IPS-18a (cell line): ENCODE measurements at regions not wholly inside any gene's neighbourhood (a gene's known extent, or its start where the extent isn't known, plus 50 kb on each side); places are given as distances from the start of the nearest gene placed in this dataset.
"Not testable (repeated sequence)": the region's sequence is repeated elsewhere in the genome, so short reads cannot be mapped to it uniquely, and the experiment has no call there.

Experiments used
- H3K27ac ChIP-seq: one replicate; pipeline ENCODE4 v1.5.1; 2013; ENCODE audit warnings: low read length
- H3K27me3 ChIP-seq: one replicate; pipeline ENCODE4 v1.6.1; 2013; ENCODE audit warnings: mild to moderate bottlenecking, low read length; ENCODE audit not compliant: control insufficient read depth, insufficient read depth
- H3K36me3 ChIP-seq: one replicate; pipeline ENCODE4 v1.6.1; 2013; ENCODE audit warnings: low read depth, low read length; ENCODE audit not compliant: control insufficient read depth
- H3K4me1 ChIP-seq: one replicate; pipeline ENCODE4 v1.6.1; 2013; ENCODE audit warnings: low read depth, low read length; ENCODE audit not compliant: control insufficient read depth
- H3K4me3 ChIP-seq: one replicate; pipeline ENCODE4 v1.5.1; 2013; ENCODE audit warnings: low read length
- H3K9ac ChIP-seq: one replicate; pipeline ENCODE4 v1.6.1; 2013; ENCODE audit warnings: mild to moderate bottlenecking, low read length, moderate library complexity
- H3K9me3 ChIP-seq: one replicate; pipeline ENCODE4 v1.6.1; 2013; ENCODE audit warnings: low read depth, low read length; ENCODE audit not compliant: control insufficient read depth

DNA sequence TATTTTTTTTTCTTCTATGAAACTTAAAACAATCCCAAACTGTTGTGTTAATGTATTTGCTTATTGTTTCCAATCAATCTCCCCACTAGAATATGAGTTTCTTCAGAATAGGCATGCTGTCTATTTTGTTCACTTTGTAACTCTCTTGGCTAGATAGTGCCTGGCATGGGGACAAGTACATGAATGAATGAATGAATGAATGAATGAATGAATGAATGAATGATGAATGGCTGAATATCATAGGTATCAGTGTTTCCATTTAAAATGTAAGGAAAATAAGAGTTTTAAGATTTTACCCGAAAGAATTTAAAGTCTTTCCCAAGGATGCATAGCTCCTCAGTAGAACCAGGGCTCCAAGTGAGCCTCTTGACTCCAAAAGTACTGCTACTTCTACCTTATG is 294.9 kb upstream of the GADL1 start:
- Histone ChIP-seq H3K4me1 (no peaks in the 10 kb centered on the region), H3K9me3 (no peaks in the 10 kb centered on the region), H3K9ac (no peak overlapping the region), H3K36me3 (no peaks in the 10 kb centered on the region), H3K27ac (no peak overlapping the region), H3K4me3 (no peak overlapping the region), H3K27me3 (no peaks in the 10 kb centered on the region)

DNA sequence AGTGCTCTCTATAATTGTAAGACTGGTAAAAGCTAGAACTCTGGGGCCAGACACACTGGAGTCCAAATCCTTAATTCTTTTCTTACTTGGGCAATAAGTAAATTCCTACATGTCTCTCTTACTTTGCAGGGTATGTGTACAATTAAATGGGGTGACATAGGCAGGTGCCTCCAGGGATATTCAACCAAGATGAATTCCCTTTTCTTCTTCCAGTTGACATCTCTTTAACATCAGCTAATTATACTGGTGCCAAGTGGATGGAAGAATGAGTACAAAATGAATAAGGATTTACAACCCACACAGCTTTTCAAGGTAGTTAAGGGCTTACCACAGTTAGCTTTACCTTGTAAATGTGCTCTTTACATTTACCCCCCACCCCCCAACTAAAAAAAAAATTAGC is 295.5 kb upstream of the GADL1 start:
- H3K27me3 ChIP-seq: no peaks in the 10 kb centered on the region
- H3K4me3 ChIP-seq: no peak overlapping the region
- H3K4me1 ChIP-seq: no peaks in the 10 kb centered on the region
- no peak overlapping the region for H3K9ac ChIP-seq
- no peak overlapping the region for H3K27ac ChIP-seq
- H3K36me3 ChIP-seq: no peaks in the 10 kb centered on the region
- no peaks in the 10 kb centered on the region for H3K9me3 ChIP-seq

DNA sequence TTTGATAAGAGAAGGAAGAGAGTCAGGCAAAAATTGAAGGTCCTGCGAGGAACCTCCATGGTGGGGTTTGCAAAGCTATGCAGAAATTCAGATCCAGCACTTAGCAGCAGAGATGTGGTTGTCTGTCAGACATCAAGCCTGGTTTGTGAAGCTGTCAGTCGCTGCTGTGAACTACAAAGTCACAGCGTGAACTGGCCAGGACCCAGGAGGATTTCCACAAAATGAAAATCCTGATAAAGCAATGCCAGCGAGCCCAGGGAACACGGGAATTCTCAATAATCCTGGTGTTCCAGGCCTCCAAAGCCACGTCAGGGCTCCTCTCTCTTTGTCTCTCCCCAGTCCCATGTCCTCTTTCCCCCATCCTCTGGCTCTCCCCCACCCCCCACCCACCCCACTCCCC is 296.9 kb upstream of the GADL1 start:
- Histone ChIP-seq H3K9me3 (no peaks in the 10 kb centered on the region), H3K27ac (no peak overlapping the region), H3K36me3 (no peaks in the 10 kb centered on the region), H3K9ac (no peak overlapping the region), H3K4me3 (no peak overlapping the region), H3K4me1 (peaks cover 4% of the 10 kb centered on the region), H3K27me3 (no peaks in the 10 kb centered on the region)

DNA sequence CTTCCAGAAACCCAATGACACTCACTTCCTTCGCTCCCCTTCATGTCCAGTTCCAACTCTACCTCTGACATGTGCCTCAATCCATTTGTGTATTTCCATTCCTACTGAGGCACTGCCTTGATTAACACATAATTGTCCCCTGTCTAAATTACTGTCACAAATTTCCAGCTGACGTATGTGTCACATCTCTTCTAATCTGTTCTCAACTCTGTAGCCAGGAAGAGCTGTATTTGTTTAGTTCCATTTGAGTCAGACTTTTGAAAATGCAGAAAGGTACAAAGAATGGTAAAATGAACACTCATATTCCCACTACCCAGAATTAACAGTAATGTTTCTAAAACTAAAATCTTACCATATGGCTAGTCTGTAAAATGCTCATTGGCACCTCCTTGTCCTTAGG is 299.0 kb upstream of the GADL1 start:
- no peaks in the 10 kb centered on the region for H3K36me3 ChIP-seq
- H3K27me3 ChIP-seq: peaks cover 6% of the 10 kb centered on the region
- H3K4me3 ChIP-seq: no peak overlapping the region
- no peaks in the 10 kb centered on the region for H3K9me3 ChIP-seq
- no peak overlapping the region for H3K9ac ChIP-seq
- no peak overlapping the region for H3K27ac ChIP-seq
- peaks cover 16% of the 10 kb centered on the region for H3K4me1 ChIP-seq

DNA sequence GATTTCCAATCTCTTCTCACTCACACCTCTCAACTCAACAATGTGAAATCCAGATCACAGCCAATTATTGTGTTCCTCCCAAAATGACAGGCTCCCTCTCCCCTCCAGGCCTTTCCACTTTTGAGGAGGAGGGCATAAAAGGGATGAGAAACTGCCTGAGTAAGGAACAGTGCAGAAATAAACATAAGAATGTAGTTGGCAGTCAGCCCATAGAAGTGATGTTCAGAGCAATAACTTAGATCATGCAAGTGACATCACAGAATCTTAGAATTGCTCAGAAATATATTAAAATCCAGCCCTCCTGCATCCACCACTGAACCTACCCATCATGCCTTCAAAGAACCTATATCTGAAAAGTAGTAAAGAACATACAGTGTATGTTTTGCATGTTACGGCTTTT is 299.4 kb upstream of the GADL1 start:
- peaks cover 6% of the 10 kb centered on the region for H3K27me3 ChIP-seq
- peaks cover 16% of the 10 kb centered on the region for H3K4me1 ChIP-seq
- H3K36me3 ChIP-seq: no peaks in the 10 kb centered on the region
- H3K9ac ChIP-seq: no peak overlapping the region
- H3K9me3 ChIP-seq: no peaks in the 10 kb centered on the region
- H3K27ac ChIP-seq: no peak overlapping the region
- no peak overlapping the region for H3K4me3 ChIP-seq

DNA sequence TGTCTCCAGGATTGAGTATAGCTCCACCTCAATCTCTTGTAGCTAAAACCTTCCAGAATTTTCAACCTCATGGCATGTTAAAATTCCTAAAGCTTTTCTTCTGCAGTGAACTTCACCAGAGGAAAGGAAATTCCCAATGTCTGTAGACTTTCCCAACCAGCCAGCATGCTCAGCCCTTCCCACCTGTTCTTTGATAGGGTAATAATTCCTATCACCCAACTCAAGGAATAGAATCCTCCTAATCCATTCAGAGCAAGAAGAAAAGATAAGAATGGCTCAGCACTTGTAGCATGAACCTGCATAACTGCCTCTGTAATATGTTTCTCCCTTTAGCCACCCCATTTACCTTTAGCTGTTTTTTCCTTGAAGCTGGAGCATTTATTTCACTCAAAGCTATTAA is 301.8 kb upstream of the GADL1 start:
- peaks cover 16% of the 10 kb centered on the region for H3K4me1 ChIP-seq
- H3K4me3 ChIP-seq: no peak overlapping the region
- no peaks in the 10 kb centered on the region for H3K9me3 ChIP-seq
- H3K27me3 ChIP-seq: peaks cover 6% of the 10 kb centered on the region
- H3K27ac ChIP-seq: no peak overlapping the region
- H3K36me3 ChIP-seq: no peaks in the 10 kb centered on the region
- H3K9ac ChIP-seq: no peak overlapping the region

DNA sequence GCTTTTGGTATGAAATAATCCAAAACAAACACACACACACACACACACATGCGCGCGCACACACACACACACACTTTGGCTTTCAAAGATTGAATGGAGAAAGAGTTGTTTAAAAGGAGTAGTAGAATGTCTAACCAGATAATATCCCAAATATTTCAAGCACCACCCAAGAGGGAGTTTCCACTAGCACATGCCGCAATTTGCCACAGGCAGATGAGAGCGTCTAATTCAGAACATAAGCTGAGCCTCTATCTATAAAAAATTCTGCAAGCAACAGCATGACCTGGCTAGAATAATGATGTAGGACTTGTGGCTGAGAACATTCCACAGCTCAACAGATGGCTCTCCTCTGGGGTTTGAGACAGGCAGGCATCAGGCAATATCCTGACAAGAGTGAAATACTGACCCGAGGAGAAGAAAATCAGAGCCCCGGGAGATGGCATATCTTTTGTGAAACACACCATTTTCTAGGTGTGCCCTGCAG is 302.5 kb upstream of the GADL1 start:
- Histone ChIP-seq H3K9ac (no peak overlapping the region), H3K4me3 (no peak overlapping the region), H3K27me3 (peaks cover 6% of the 10 kb centered on the region), H3K9me3 (no peaks in the 10 kb centered on the region), H3K36me3 (no peaks in the 10 kb centered on the region), H3K4me1 (peaks cover 16% of the 10 kb centered on the region), H3K27ac (no peak overlapping the region)

DNA sequence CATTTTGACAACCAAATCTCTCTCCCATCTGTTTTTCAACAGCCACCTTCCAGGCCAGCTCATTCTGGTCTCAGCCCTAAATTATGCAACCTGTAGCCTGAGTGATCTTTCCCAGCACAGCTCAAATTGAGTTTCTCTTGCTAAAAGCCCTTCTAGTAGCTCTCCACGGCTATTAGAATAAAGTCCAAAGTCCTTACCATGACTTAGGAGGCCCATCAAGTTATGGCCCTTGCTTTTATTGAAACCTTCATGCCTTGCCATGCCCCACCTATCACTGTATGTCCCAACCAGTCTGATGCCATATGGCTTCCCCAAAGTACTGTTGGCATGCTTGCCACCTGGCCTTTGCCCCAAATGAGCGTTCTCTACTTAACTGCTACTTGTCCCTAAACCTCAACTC is 303.5 kb upstream of the GADL1 start:
- H3K27ac ChIP-seq: no peak overlapping the region

DNA sequence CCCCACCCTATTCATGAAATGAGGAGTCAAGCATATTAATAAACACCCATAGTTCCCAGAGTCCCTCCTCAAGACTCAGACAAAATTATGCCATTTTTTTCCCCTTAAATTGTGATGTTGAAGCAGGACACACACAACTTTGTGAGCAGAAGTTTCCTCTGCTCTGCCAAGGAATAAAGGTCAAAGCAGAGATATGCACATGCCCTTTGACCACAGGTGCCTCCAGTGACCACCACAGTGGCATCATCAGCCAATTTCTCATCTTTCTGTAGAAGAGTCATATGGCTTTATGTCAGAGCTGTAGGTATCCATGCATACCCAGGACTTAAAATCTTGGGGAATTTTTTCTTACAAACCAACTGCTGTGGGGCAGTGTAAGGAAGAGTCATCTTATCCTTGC is 304.4 kb upstream of the GADL1 start:
- Histone ChIP-seq H3K9ac (no peak overlapping the region), H3K9me3 (no peaks in the 10 kb centered on the region), H3K27ac (no peak overlapping the region), H3K27me3 (peaks cover 6% of the 10 kb centered on the region), H3K4me3 (no peak overlapping the region), H3K4me1 (peaks cover 16% of the 10 kb centered on the region), H3K36me3 (no peaks in the 10 kb centered on the region)

More for the DNA sequence above, 303.5 kb upstream of the GADL1 start:
- H3K9me3 ChIP-seq: no peaks in the 10 kb centered on the region
- H3K36me3 ChIP-seq: no peaks in the 10 kb centered on the region
- peaks cover 6% of the 10 kb centered on the region for H3K27me3 ChIP-seq
- H3K4me3 ChIP-seq: no peak overlapping the region
- H3K9ac ChIP-seq: no peak overlapping the region
- H3K4me1 ChIP-seq: peaks cover 16% of the 10 kb centered on the region

DNA sequence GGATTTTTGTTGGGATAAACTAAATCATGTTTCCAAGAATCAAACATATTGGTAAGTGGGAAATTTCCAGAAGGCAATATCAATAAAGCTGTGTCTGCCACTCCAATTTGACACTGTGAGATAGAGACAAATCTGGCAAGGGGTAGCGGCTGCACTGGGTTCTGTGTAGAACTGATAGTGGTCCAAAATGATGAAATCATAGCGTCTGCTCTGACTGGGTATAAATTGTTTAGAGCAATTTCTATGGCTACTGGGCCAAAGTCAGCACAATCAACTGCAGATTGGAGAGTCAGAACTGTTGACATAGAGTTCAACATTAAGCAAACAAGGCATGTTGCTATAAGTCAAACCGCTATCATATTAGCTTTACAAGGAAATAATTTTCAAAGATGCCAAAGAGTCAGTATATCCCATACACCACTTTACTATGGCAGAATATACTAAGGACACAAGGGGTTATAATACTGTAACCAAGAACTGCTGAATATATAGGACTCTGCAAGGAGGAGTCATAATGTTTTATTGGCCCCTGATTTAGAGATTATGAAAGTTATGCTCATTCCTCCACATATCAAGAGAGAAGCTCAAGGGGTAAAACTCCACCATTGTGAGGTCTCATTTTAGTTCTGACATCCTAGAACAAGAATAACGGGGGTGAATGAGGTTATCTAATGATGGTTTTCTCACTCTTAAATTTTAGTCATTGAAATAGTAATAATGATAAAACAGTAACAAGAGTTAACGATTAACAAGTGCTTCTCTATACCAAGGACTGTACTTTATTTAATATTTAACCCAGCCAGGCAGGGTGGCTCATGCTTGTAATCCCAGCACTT is 309.7 kb upstream of the GADL1 start:
- no peak overlapping the region for H3K27ac ChIP-seq
- no peak overlapping the region for H3K4me3 ChIP-seq
- no peaks in the 10 kb centered on the region for H3K9me3 ChIP-seq
- no peaks in the 10 kb centered on the region for H3K4me1 ChIP-seq
- no peak overlapping the region for H3K9ac ChIP-seq
- no peaks in the 10 kb centered on the region for H3K27me3 ChIP-seq
- no peaks in the 10 kb centered on the region for H3K36me3 ChIP-seq

DNA sequence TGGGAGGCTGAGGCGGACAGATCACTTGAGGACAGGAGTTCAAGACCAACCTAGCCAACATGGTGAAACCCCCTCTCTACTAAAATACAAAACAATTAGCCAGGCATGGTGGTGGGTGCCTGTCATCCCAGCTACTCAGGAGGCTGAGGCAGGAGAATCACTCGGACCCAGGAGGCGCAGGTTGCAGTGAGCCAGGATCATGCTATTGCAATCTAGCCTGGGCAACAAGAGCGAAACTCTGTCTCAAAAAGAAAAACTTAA is 310.3 kb upstream of the GADL1 start:
- H3K27me3 ChIP-seq, H3K27ac ChIP-seq, H3K4me1 ChIP-seq, H3K9me3 ChIP-seq, H3K36me3 ChIP-seq, H3K4me3 ChIP-seq, H3K9ac ChIP-seq: not testable (repeated sequence)

DNA sequence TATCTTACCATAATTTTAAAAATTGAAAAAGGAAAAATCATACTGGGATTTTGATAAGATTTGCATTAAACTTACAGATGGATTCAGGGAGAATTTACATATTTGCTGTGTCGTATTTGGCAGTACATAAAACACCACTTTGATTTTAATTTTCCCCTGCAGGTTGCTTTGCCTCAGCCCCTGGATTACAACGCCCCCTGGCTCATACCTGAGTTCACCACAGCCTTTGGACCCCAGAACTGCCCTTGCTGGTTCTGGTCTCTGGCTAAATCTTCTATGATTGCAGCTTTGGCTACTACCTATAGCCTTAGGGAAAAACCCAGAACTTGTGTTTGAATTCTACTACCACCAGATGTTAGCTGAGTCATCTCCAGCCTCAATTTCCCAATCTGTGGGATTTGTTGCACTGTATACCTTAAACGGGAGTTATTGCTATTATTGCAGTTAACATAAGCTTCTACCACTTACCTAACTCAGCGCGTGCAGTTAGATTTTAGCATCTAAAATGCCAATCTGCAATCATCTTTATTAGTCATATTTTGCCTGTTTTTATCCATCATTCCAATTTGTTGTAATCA is 315.7 kb upstream of the GADL1 start:
- Histone ChIP-seq H3K4me1 (no peaks in the 10 kb centered on the region), H3K27me3 (no peaks in the 10 kb centered on the region), H3K4me3 (no peak overlapping the region), H3K36me3 (no peaks in the 10 kb centered on the region), H3K9me3 (no peaks in the 10 kb centered on the region), H3K27ac (no peak overlapping the region), H3K9ac (no peak overlapping the region)
